ENCODE measurements at regions not wholly inside any gene's neighbourhood (a gene's known extent, or its start where the extent isn't known, plus 50 kb on each side); places are given as distances from the start of the nearest gene placed in this dataset.
A peak's percentile ranks its signal among the peaks of the same experiment; 100 is the strongest.

DNA sequence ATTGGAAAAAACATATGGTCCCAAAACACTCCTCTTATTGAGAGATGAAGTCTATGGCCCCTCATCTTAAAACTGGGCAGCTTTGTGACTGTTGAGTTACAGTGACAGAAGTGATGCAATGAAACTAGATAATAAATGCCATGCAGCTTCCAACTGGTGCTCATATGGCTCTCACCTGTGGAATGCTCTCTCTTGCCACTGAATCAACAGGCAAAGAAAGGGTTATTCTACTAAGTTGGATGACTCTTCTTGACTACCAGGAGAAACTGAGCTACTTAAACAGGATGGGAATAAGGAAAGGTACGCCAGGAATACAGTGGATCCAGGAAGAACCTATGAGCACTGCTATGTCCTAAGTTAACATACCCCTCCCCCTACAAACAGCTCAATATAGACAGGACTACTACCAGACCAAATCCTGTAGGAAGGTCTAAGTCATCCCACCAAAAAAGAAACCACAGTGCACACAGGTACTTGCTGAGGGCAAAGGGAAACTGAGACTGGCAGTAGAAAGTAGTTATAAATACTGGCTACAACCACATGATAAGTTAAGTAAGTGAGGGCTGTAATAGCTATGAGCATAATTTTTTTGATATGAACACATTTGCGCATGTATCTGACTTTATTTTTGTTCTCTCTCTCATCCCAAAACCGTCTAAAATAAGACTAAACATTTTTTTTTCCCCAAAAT is 398.5 kb downstream of the ZFHX3 start:
- H3K27me3 ChIP-seq (ENCODE audit: control insufficient read depth, low read length) = no peaks in the 10 kb centered on the region
- no peaks in the 10 kb centered on the region for H3F3A ChIP-seq (ENCODE audit: control insufficient read depth, insufficient read depth)
- H3K36me3 ChIP-seq (ENCODE audit: control insufficient read depth, low read length) = no peaks in the 10 kb centered on the region
- TF ChIP-seq EZH2phosphoT487 (IDR thresholded peaks at IDR 0.05; ENCODE audit: borderline replicate concordance, low read length) = no peak
- TF ChIP-seq, protein P1, sequence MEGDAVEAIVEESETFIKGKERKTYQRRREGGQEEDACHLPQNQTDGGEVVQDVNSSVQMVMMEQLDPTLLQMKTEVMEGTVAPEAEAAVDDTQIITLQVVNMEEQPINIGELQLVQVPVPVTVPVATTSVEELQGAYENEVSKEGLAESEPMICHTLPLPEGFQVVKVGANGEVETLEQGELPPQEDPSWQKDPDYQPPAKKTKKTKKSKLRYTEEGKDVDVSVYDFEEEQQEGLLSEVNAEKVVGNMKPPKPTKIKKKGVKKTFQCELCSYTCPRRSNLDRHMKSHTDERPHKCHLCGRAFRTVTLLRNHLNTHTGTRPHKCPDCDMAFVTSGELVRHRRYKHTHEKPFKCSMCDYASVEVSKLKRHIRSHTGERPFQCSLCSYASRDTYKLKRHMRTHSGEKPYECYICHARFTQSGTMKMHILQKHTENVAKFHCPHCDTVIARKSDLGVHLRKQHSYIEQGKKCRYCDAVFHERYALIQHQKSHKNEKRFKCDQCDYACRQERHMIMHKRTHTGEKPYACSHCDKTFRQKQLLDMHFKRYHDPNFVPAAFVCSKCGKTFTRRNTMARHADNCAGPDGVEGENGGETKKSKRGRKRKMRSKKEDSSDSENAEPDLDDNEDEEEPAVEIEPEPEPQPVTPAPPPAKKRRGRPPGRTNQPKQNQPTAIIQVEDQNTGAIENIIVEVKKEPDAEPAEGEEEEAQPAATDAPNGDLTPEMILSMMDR (IDR thresholded peaks at IDR 0.05; ENCODE audit: low read depth, low read length, poor library complexity, severe bottlenecking) = no peak
- no peak overlapping the region for H3K4me2 ChIP-seq (ENCODE audit: low read length)
- H3K4me1 ChIP-seq (ENCODE audit: control insufficient read depth, low read length) = peaks cover 11% of the 10 kb centered on the region
- H4K20me1 ChIP-seq (ENCODE audit: control insufficient read depth, insufficient read depth, low read depth, low read length) = no peaks in the 10 kb centered on the region
- no peak overlapping the region for H3K4me3 ChIP-seq (ENCODE audit: low read length)
- H3K79me2 ChIP-seq (ENCODE audit: control insufficient read depth, low read length) = peaks cover 57% of the 10 kb centered on the region
- H3K27ac ChIP-seq (ENCODE audit: low read depth, low read length) = no peak overlapping the region
- 0 out of 2 replicates have a peak, but pooled peaks cover 4% of the 10 kb centered on the region for H3K9me3 ChIP-seq (ENCODE audit: control insufficient read depth, insufficient read depth, low read length)
- no peaks in the 10 kb centered on the region for H3K9me2 ChIP-seq (replicated peaks; ENCODE audit: control insufficient read depth, low read length)

DNA sequence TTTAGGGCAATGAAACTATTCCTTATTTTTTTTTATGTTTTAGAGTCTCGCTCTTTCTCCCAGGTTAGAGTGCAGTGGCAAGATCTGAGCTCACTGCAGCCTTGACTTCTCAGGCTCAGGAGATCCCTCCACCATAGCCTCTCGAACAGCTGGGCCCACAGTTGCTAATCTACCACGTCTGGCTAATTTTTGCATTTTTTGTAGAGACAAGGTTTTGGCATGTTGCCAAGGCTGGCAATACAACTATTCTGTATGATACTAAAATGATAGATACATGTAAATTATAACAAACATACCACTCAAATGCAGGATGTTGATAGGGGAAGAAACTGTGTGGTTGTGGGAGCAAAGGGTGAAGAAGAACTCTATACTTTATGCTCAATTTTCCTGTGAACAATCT is 401.3 kb downstream of the ZFHX3 start:
- 0 out of 2 replicates have a peak overlapping the region, but pooled peaks have one; percentile 17 for H3K4me2 ChIP-seq (ENCODE audit: low read length)
- peaks cover 11% of the 10 kb centered on the region for H3K4me1 ChIP-seq (ENCODE audit: control insufficient read depth, low read length)
- TF ChIP-seq, protein P1 (IDR thresholded peaks at IDR 0.05; ENCODE audit: low read depth, low read length, poor library complexity, severe bottlenecking) = no peak
- no peak for TF ChIP-seq EZH2phosphoT487 (IDR thresholded peaks at IDR 0.05; ENCODE audit: borderline replicate concordance, low read length)
- no peaks in the 10 kb centered on the region for H3K27me3 ChIP-seq (ENCODE audit: control insufficient read depth, low read length)
- no peak overlapping the region for H3K27ac ChIP-seq (ENCODE audit: low read depth, low read length)
- peaks cover 55% of the 10 kb centered on the region for H3K79me2 ChIP-seq (ENCODE audit: control insufficient read depth, low read length)
- no peaks in the 10 kb centered on the region for H3K9me3 ChIP-seq (ENCODE audit: control insufficient read depth, insufficient read depth, low read length)
- no peaks in the 10 kb centered on the region for H4K20me1 ChIP-seq (ENCODE audit: control insufficient read depth, insufficient read depth, low read depth, low read length)
- H3K4me3 ChIP-seq (ENCODE audit: low read length) = no peak overlapping the region
- no peaks in the 10 kb centered on the region for H3K36me3 ChIP-seq (ENCODE audit: control insufficient read depth, low read length)
- H3F3A ChIP-seq (ENCODE audit: control insufficient read depth, insufficient read depth) = no peaks in the 10 kb centered on the region
- H3K9me2 ChIP-seq (replicated peaks; ENCODE audit: control insufficient read depth, low read length) = no peaks in the 10 kb centered on the region

DNA sequence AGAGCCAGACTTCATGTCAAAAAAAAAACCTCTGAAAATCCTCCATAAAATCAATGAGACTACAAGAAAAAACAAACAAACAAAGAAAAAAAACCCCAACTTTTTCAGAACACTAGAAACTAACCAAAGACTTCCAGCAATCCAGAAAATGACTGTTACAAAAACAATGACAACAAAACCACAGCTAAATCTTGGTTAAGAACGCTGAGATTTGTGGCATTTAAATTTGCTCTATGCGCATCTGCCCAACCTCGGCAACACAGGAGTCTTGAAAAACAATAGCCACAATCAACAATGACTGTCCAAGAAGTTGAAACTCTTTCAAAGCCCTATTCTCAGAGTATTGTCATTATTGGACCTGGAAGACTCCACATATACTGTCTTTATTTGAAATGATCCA is 402.4 kb downstream of the ZFHX3 start:
- no peaks in the 10 kb centered on the region for H3K36me3 ChIP-seq (ENCODE audit: control insufficient read depth, low read length)
- no peaks in the 10 kb centered on the region for H3F3A ChIP-seq (ENCODE audit: control insufficient read depth, insufficient read depth)
- peaks cover 10% of the 10 kb centered on the region for H3K4me1 ChIP-seq (ENCODE audit: control insufficient read depth, low read length)
- no peaks in the 10 kb centered on the region for H3K27me3 ChIP-seq (ENCODE audit: control insufficient read depth, low read length)
- H3K27ac ChIP-seq (ENCODE audit: low read depth, low read length) = no peak overlapping the region
- no peaks in the 10 kb centered on the region for H3K9me3 ChIP-seq (ENCODE audit: control insufficient read depth, insufficient read depth, low read length)
- no peaks in the 10 kb centered on the region for H3K9me2 ChIP-seq (replicated peaks; ENCODE audit: control insufficient read depth, low read length)
- H4K20me1 ChIP-seq (ENCODE audit: control insufficient read depth, insufficient read depth, low read depth, low read length) = no peaks in the 10 kb centered on the region
- no peak overlapping the region for H3K4me2 ChIP-seq (ENCODE audit: low read length)
- TF ChIP-seq EZH2phosphoT487 (IDR thresholded peaks at IDR 0.05; ENCODE audit: borderline replicate concordance, low read length) = no peak
- TF ChIP-seq, protein P1 (IDR thresholded peaks at IDR 0.05; ENCODE audit: low read depth, low read length, poor library complexity, severe bottlenecking) = no peak
- peaks cover 55% of the 10 kb centered on the region for H3K79me2 ChIP-seq (ENCODE audit: control insufficient read depth, low read length)
- H3K4me3 ChIP-seq (ENCODE audit: low read length) = no peak overlapping the region

Measured in DOHH2 (cell line).